HCT116 (cell line): ENCODE measurements at regions not wholly inside any gene's neighbourhood (a gene's known extent, or its start where the extent isn't known, plus 50 kb on each side); places are given as distances from the start of the nearest gene placed in this dataset.

Experiments
- ATAC-seq: fragments of 200-7000 bp; cut with Tn5 transposase; 2 replicates; pipeline ENCODE4 v1.9.1; 2020; ENCODE audit warnings: mild to moderate bottlenecking, moderate library complexity
- BruUV-seq: library from RNA; stranded (reverse); fragments of 400-500 nt; replicated peaks from 2 replicates; lab custom pipeline; 2021; lab: Mats Ljungman, UMichigan
- CTCF ChIA-PET: fragments of 300-600 bp; sonication (Branson Sonifier 250); formaldehyde crosslinking; loops from one replicate; lab custom pipeline; 2021; ENCODE audit warnings: antibody characterized with exemption; lab: Charles Lee
- POLR2A ChIA-PET: fragments of 300-600, 350-600 bp; sonication (Branson Sonifier 250); formaldehyde crosslinking; loops from one replicate; lab custom pipeline; 2021; ENCODE audit warnings: antibody characterized with exemption; lab: Charles Lee
- RAD21 ChIA-PET, 2 experiments: fragments of 300-600 bp; sonication (Branson Sonifier 250); formaldehyde crosslinking; loops; one replicate each; lab custom pipeline; 2023; ENCODE audit warnings: low total read pairs in 2 of 2; ENCODE audit not compliant: uncharacterized antibody in 2 of 2, unreplicated experiment in 2 of 2, low non-redundant PET in 1 of 2; lab: Charles Lee
- DNase-seq: peaks from one replicate; pipeline ENCODE4 v3.0.0-alpha.2; 2010; ENCODE audit warnings: low read depth, low spot score
- H2AFZ ChIP-seq: fragments of 200-600 bp; shearing (Covaris generic), sonication (generic); 2 replicates; pipeline ENCODE4 v1.6.1; 2017; ENCODE audit warnings: low read depth, mixed run types, mixed read lengths, antibody characterized with exemption, low read length; ENCODE audit not compliant: poor library complexity, severe bottlenecking
- H3K27ac ChIP-seq: 2 replicates; pipeline ENCODE4 v1.5.1; 2012; ENCODE audit warnings: low read depth, low read length
- H3K27me3 ChIP-seq: fragments of 200-600 bp; sonication (generic); 2 replicates; pipeline ENCODE4 v1.6.1; 2016; ENCODE audit warnings: mixed run types, low read length, mixed read lengths; ENCODE audit not compliant: insufficient read depth
- H3K36me3 ChIP-seq, 2 experiments: fragments of 200-500 bp in 1 of 2; fragments of 200-600 bp in 1 of 2; sonication (Bioruptor generic) in 1 of 2; sonication (generic) in 1 of 2; 2 replicates each; pipeline versions ENCODE4 v1.5.1 to v1.6.1; 2014 to 2016; ENCODE audit warnings: low read length in 2 of 2, inconsistent platforms in 1 of 2, mixed read lengths in 1 of 2, mixed run types in 1 of 2; ENCODE audit not compliant: insufficient read depth in 2 of 2, control insufficient read depth in 1 of 2
- H3K4me1 ChIP-seq, 2 experiments: fragments of 200-600 bp in 1 of 2; sonication (generic) in 1 of 2; 2 replicates each; pipeline versions ENCODE4 v1.5.1 to v1.6.1; 2012 to 2017; ENCODE audit warnings: low read length in 2 of 2, inconsistent platforms in 1 of 2, mild to moderate bottlenecking in 1 of 2, mixed read lengths in 1 of 2, mixed run types in 1 of 2, moderate library complexity in 1 of 2; ENCODE audit not compliant: insufficient read depth in 2 of 2, control insufficient read depth in 1 of 2
- H3K4me2 ChIP-seq: fragments of 200-600 bp; sonication (generic); 2 replicates; pipeline ENCODE4 v1.6.1; 2017; ENCODE audit warnings: mixed run types, low read length, mixed read lengths
- H3K4me3 ChIP-seq, 2 experiments: fragments of 200-600 bp in 1 of 2; sonication (generic) in 1 of 2; replicated peaks in 1 of 2; 2 replicates each; pipeline ENCODE4 v1.5.1; 2011 to 2016; ENCODE audit warnings: low read length in 2 of 2, control low read depth in 1 of 2, low read depth in 1 of 2, mild to moderate bottlenecking in 1 of 2, mixed read lengths in 1 of 2, mixed run types in 1 of 2
- H3K79me2 ChIP-seq: fragments of 200-600 bp; sonication (generic); 2 replicates; pipeline ENCODE4 v1.6.1; 2017; ENCODE audit warnings: mild to moderate bottlenecking, mixed run types, low read length, moderate library complexity, mixed read lengths; ENCODE audit not compliant: insufficient read depth
- H3K9ac ChIP-seq: fragments of 200-600 bp; sonication (generic); 2 replicates; pipeline ENCODE4 v1.6.1; 2016; ENCODE audit warnings: low read length, mixed read lengths
- H3K9me2 ChIP-seq: fragments of 200-600 bp; sonication (generic), shearing (Covaris generic); 2 replicates; pipeline ENCODE4 v1.6.1; 2017; ENCODE audit warnings: mixed run types, mild to moderate bottlenecking, moderate library complexity; ENCODE audit not compliant: insufficient read depth
- H3K9me3 ChIP-seq, 2 experiments: fragments of 200-500 bp in 1 of 2; fragments of 200-600 bp in 1 of 2; sonication (Bioruptor generic) in 1 of 2; sonication (generic) in 1 of 2; 2 replicates each; pipeline ENCODE4 v1.6.1; 2014 to 2017; ENCODE audit warnings: low read length in 2 of 2, mixed read lengths in 2 of 2, inconsistent platforms in 1 of 2, low read depth in 1 of 2, mild to moderate bottlenecking in 1 of 2, mixed run types in 1 of 2, moderate library complexity in 1 of 2; ENCODE audit not compliant: control insufficient read depth in 1 of 2, insufficient read depth in 1 of 2
- H4K20me1 ChIP-seq: fragments of 200-600 bp; sonication (generic), shearing (Covaris generic); 2 replicates; pipeline ENCODE4 v1.6.1; 2017; ENCODE audit warnings: mixed run types, mild to moderate bottlenecking, moderate library complexity; ENCODE audit not compliant: insufficient read depth
- CEBPB ChIP-seq: IDR thresholded peaks from 2 replicates; pipeline ENCODE4 v1.6.1; 2012; ENCODE audit warnings: low read depth
- EZH2 ChIP-seq: fragments of 200-600 bp; sonication (generic); IDR thresholded peaks from 2 replicates; pipeline ENCODE4 v1.6.1; 2017; ENCODE audit warnings: antibody characterized with exemption, mixed run types
- FOSL1 ChIP-seq: IDR thresholded peaks from 2 replicates; pipeline ENCODE4 v1.6.1; 2012; ENCODE audit warnings: low read depth
- MAX ChIP-seq: IDR thresholded peaks from 2 replicates; pipeline ENCODE4 v1.6.1; 2012
- POLR2A ChIP-seq: IDR thresholded peaks from 2 replicates; pipeline ENCODE4 v1.7.0; 2011; ENCODE audit warnings: borderline replicate concordance; ENCODE audit not compliant: insufficient read depth, insufficient read length; ENCODE audit errors: extremely low read depth
- POLR2AphosphoS5 ChIP-seq: IDR thresholded peaks from 2 replicates; pipeline ENCODE4 v1.6.1; 2011; ENCODE audit warnings: mild to moderate bottlenecking, low read depth, low read length, moderate library complexity
- SIN3A ChIP-seq: IDR thresholded peaks from 2 replicates; pipeline ENCODE4 v1.6.1; 2012; ENCODE audit warnings: low read depth
- SP1 ChIP-seq: IDR thresholded peaks from 2 replicates; pipeline ENCODE4 v1.6.1; 2012; ENCODE audit warnings: low read depth
- SRF ChIP-seq: IDR thresholded peaks from 2 replicates; pipeline ENCODE4 v1.6.1; 2012; ENCODE audit warnings: low read depth
- TCF7L2 ChIP-seq: IDR thresholded peaks from 2 replicates; pipeline ENCODE4 v1.7.0; 2011; ENCODE audit warnings: borderline replicate concordance, inconsistent platforms; ENCODE audit not compliant: insufficient read depth, insufficient read length; ENCODE audit errors: extremely low read depth
- YY1 ChIP-seq: IDR thresholded peaks from 2 replicates; pipeline ENCODE4 v1.6.1; 2011; ENCODE audit warnings: low read length, low read depth, moderate library complexity, mild to moderate bottlenecking; ENCODE audit not compliant: insufficient replicate concordance; ENCODE audit errors: extremely low read depth
- ZFX ChIP-seq: fragments of 450-650 bp; IDR thresholded peaks from 2 replicates; pipeline ENCODE4 v1.6.1; 2017
- ZNF274 ChIP-seq: fragments of 200-500 bp; sonication (Bioruptor generic); IDR thresholded peaks from 2 replicates; pipeline ENCODE4 v1.6.1; 2014; ENCODE audit warnings: mild to moderate bottlenecking, low read depth, low read length, inconsistent platforms
- intact Hi-C: fragments of 100-400 bp; cut with micrococcal nuclease; formaldehyde crosslinking; loops from 2 replicates; pipeline ENCODE4 v1.10.0; 2022
- TF ChIP-seq, protein P1 (sequence below): IDR thresholded peaks from 2 replicates; pipeline ENCODE4 v1.6.1; 2011; ENCODE audit warnings: mild to moderate bottlenecking, low read length, moderate library complexity; ENCODE audit not compliant: insufficient replicate concordance; ENCODE audit errors: extremely low read depth

- RAD21 ChIA-PET, result no interaction called here
- no peak overlapping the region for H3K27ac ChIP-seq
Measured at GRCh38 chr5:148938522-148938882, 112.1 kb downstream of the ADRB2 start.

More at GRCh38 chr5:148938522-148938882, 112.1 kb downstream of the ADRB2 start:
- no peaks in the 10 kb centered on the region for H3K36me3 ChIP-seq
- no peak overlapping the region for H2AFZ ChIP-seq
- no peak for DNase-seq
- no peak overlapping the region for H3K9ac ChIP-seq
- H3K4me2 ChIP-seq, result no peak overlapping the region
- H3K4me3 ChIP-seq, result no peak overlapping the region
- H3K4me1 ChIP-seq, result no peaks in the 10 kb centered on the region
- H4K20me1 ChIP-seq, result no peaks in the 10 kb centered on the region
- intact Hi-C loops, result no loop called here
- H3K9me3 ChIP-seq, result no peaks in the 10 kb centered on the region
- ATAC-seq, result no peak
- no peaks in the 10 kb centered on the region for H3K9me2 ChIP-seq
- BruUV-seq, result no TSS peak
- H3K79me2 ChIP-seq, result no peaks in the 10 kb centered on the region
- H3K27me3 ChIP-seq, result no peaks in the 10 kb centered on the region
- POLR2A ChIA-PET, result no interaction called here
- no peak for TF ChIP-seq MAX
- TF ChIP-seq SIN3A, result no peak
- TF ChIP-seq ZFX, result no peak
- no peak for TF ChIP-seq POLR2AphosphoS5
- no peak for TF ChIP-seq SRF
- TF ChIP-seq POLR2A, result no peak
- TF ChIP-seq, protein P1, sequence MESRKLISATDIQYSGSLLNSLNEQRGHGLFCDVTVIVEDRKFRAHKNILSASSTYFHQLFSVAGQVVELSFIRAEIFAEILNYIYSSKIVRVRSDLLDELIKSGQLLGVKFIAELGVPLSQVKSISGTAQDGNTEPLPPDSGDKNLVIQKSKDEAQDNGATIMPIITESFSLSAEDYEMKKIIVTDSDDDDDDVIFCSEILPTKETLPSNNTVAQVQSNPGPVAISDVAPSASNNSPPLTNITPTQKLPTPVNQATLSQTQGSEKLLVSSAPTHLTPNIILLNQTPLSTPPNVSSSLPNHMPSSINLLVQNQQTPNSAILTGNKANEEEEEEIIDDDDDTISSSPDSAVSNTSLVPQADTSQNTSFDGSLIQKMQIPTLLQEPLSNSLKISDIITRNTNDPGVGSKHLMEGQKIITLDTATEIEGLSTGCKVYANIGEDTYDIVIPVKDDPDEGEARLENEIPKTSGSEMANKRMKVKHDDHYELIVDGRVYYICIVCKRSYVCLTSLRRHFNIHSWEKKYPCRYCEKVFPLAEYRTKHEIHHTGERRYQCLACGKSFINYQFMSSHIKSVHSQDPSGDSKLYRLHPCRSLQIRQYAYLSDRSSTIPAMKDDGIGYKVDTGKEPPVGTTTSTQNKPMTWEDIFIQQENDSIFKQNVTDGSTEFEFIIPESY, result no peak
- no peak for TF ChIP-seq EZH2
- TF ChIP-seq CEBPB, result no peak
- no peak for TF ChIP-seq YY1
- no peak for TF ChIP-seq SP1
- TF ChIP-seq FOSL1, result no peak
- TF ChIP-seq ZNF274, result no peak
- TF ChIP-seq TCF7L2, result no peak
- CTCF ChIA-PET, result no interaction called here
